GM23248 (cell line): ENCODE measurements at regions not wholly inside any gene's neighbourhood (a gene's known extent, or its start where the extent isn't known, plus 50 kb on each side); places are given as distances from the start of the nearest gene placed in this dataset.

Source experiments
- DNase-seq: peaks from one replicate; pipeline ENCODE4 v3.0.0-alpha.2; 2015
- H2AFZ ChIP-seq: fragments of 200-600 bp; sonication (generic); 2 replicates; pipeline ENCODE4 v1.6.1; 2016; ENCODE audit warnings: antibody characterized with exemption
- H3F3A ChIP-seq: fragments of 200-600 bp; sonication (generic); 2 replicates; pipeline ENCODE4 v1.6.1; 2016; ENCODE audit warnings: mild to moderate bottlenecking, antibody characterized with exemption, mixed run types; ENCODE audit not compliant: insufficient read depth
- H3K27ac ChIP-seq: fragments of 200-600 bp; sonication (generic); 2 replicates; pipeline ENCODE4 v1.5.1; 2016; ENCODE audit warnings: mild to moderate bottlenecking
- H3K27me3 ChIP-seq: fragments of 200-600 bp; sonication (generic); replicated peaks from 2 replicates; pipeline ENCODE4 v1.6.1; 2016; ENCODE audit warnings: mild to moderate bottlenecking; ENCODE audit not compliant: insufficient read depth
- H3K36me3 ChIP-seq: fragments of 200-600 bp; sonication (generic); 2 replicates; pipeline ENCODE4 v1.6.1; 2016; ENCODE audit warnings: low read depth, mild to moderate bottlenecking
- H3K4me1 ChIP-seq: fragments of 200-600 bp; sonication (generic); 2 replicates; pipeline ENCODE4 v1.6.1; 2016; ENCODE audit warnings: mild to moderate bottlenecking; ENCODE audit not compliant: insufficient read depth
- H3K4me2 ChIP-seq: fragments of 200-600 bp; sonication (generic); one replicate; pipeline ENCODE4 v1.6.1; 2016; ENCODE audit warnings: mild to moderate bottlenecking; ENCODE audit not compliant: unreplicated experiment
- H3K4me3 ChIP-seq: fragments of 200-600 bp; sonication (generic); 2 replicates; pipeline ENCODE4 v1.5.1; 2016; ENCODE audit warnings: mild to moderate bottlenecking
- H3K79me2 ChIP-seq: fragments of 200-600 bp; sonication (generic); 2 replicates; pipeline ENCODE4 v1.6.1; 2016; ENCODE audit warnings: mild to moderate bottlenecking; ENCODE audit not compliant: insufficient read depth
- H3K9ac ChIP-seq: fragments of 200-600 bp; sonication (generic); 2 replicates; pipeline ENCODE4 v1.6.1; 2016; ENCODE audit warnings: mild to moderate bottlenecking
- H3K9me2 ChIP-seq: fragments of 200-600 bp; sonication (generic); 2 replicates; pipeline ENCODE4 v1.6.1; 2016; ENCODE audit warnings: mixed run types, mild to moderate bottlenecking, moderate library complexity; ENCODE audit not compliant: insufficient read depth
- H3K9me3 ChIP-seq: fragments of 200-600 bp; sonication (generic); one replicate; pipeline ENCODE4 v1.6.1; 2017; ENCODE audit warnings: low read depth
- H4K20me1 ChIP-seq: fragments of 200-600 bp; sonication (generic); 2 replicates; pipeline ENCODE4 v1.6.0; 2016; ENCODE audit not compliant: insufficient read depth
- EZH2 ChIP-seq: fragments of 200-600 bp; sonication (generic); IDR thresholded peaks from 2 replicates; pipeline ENCODE4 v1.6.1; 2018; ENCODE audit warnings: antibody characterized with exemption, mild to moderate bottlenecking; ENCODE audit not compliant: insufficient read depth, poor library complexity, severe bottlenecking
- EZH2phosphoT487 ChIP-seq: fragments of 200-600 bp; sonication (generic); IDR thresholded peaks from 2 replicates; pipeline ENCODE4 v1.6.1; 2018; ENCODE audit warnings: antibody characterized with exemption, moderate library complexity, mild to moderate bottlenecking, low read depth; ENCODE audit not compliant: insufficient read depth
- WGBS, 2 experiments: methylation state at CpG; one replicate each; pipeline ENCODE4 v1.1.6; 2015 to 2017; ENCODE audit warnings: low lambda C conversion rate in 2 of 2, low coverage in 1 of 2; ENCODE audit errors: missing lambda C conversion rate in 2 of 2; 5-methylcytosine and 5-hydroxymethylcytosine counted together
- in situ Hi-C: fragments of 300-500 bp; cut with MboI; formaldehyde crosslinking; loops from 2 replicates; pipeline ENCODE4 v1.15.0; 2020

DNA sequence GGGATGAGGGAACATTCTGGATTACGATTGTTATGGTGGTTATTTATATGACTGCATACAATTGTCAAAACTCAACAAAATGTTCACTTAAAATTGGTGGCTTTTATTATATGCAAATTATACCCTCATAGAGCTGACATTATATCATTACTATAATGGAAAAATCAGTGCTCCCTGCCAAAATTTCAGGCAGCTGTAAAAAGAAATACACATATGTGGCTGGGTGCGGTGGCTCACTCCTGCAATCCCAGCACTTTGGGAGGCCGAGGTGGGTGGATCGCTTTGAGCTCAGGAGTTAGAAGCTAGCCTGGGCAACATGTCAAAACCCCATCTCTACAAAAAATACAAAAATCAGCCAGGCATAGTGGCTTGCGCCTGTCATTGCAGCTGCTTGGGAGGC is 75.8 kb upstream of the SULF2 start:
- Histone ChIP-seq H3K9me2 (no peaks in the 10 kb centered on the region), H3F3A (no peaks in the 10 kb centered on the region), H3K4me2 (no peak overlapping the region), H3K9me3 (no peaks in the 10 kb centered on the region), H3K4me3 (no peak overlapping the region), H4K20me1 (no peaks in the 10 kb centered on the region), H3K36me3 (no peaks in the 10 kb centered on the region), H3K79me2 (no peaks in the 10 kb centered on the region), H3K27ac (no peak overlapping the region), H3K4me1 (no peaks in the 10 kb centered on the region), H3K27me3 (peaks cover 21% of the 10 kb centered on the region), H3K9ac (no peak overlapping the region), H2AFZ (no peak overlapping the region)
- no peak for TF ChIP-seq EZH2phosphoT487
- no peak for TF ChIP-seq EZH2
- in situ Hi-C loops, result no loop called here
- DNase-seq, result no peak
- WGBS, 2 experiments, result 49 to 56% methylated on average over 5 of the region's 5 CpGs

DNA sequence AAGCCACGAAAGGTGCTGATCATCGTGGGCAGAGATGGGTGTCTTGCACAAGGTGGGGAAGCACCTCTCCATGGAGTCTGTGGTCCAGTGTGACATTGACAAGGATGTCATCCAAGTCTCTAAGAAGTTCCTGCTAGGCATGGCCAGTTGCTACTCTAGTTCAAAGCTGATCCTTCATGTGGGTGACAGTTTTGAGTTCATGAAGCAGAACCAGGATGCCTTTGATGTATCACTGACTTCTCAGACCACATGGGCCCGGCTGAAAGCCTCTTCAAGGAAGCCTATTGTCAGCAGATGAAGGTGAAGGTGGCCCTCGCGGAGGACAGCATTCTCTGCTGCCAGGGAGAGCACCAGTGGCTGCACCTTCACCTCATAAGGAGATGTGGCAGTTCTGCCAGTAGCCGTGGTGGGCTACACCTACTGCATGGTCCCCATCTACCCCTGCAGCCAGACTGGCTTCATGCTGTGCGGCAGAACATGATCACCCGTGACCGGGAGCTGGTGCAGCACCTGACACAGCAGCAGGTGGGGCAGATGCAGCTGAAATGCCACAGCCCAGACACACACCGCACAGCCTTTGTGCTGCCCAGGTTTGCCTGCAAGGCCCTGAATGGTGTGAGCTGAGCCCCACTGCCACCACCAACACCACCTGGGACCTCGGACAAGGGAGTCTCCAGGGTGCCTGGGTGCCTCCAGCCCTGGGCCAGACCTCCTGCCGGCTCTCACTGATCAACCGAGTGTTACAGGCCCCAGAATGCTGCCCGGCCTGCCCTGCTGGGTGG is 75.0 kb upstream of the SULF2 start:
- in situ Hi-C loops, result no loop called here

DNA sequence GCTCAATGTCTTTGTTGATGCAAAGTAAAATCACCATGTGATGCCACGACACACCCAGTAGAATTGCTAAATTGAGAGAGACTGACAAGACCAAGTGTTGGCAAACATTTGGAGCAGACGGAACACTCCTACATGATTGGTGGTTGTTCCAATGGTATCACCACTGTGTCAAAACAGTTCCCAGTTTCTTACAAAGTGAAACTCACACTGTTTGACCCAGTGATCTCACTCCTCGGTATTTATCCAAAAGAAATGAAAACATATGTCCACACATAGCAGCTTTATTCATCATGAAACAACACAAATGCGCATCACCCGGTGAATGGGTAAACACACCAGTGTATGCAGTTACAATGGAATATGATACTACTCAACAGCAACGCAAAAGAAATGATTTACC is 74.0 kb upstream of the SULF2 start:
- 64 to 82% methylated on average over 6 of the region's 6 CpGs for WGBS, 2 experiments
- Histone ChIP-seq H3K36me3 (no peaks in the 10 kb centered on the region), H3K4me2 (no peak overlapping the region), H2AFZ (no peak overlapping the region), H3K9ac (no peak overlapping the region), H3K27me3 (peaks cover 11% of the 10 kb centered on the region; the same call in 1 of the 2 replicates), H3K27ac (no peak overlapping the region), H3K4me1 (no peaks in the 10 kb centered on the region), H4K20me1 (no peaks in the 10 kb centered on the region), H3K9me3 (no peaks in the 10 kb centered on the region), H3F3A (no peaks in the 10 kb centered on the region), H3K79me2 (no peaks in the 10 kb centered on the region), H3K9me2 (no peaks in the 10 kb centered on the region), H3K4me3 (no peak overlapping the region)
- DNase-seq, result peak; percentile 12
- in situ Hi-C loops, result no loop called here
- TF ChIP-seq EZH2, result no peak
- TF ChIP-seq EZH2phosphoT487, result no peak

More for the DNA sequence above, 75.0 kb upstream of the SULF2 start:
- Histone ChIP-seq H3K9ac (no peak overlapping the region), H3K27ac (no peak overlapping the region), H3K9me2 (no peaks in the 10 kb centered on the region), H3F3A (no peaks in the 10 kb centered on the region), H3K4me2 (no peak overlapping the region), H3K4me1 (no peaks in the 10 kb centered on the region), H3K4me3 (no peak overlapping the region), H3K79me2 (no peaks in the 10 kb centered on the region), H3K27me3 (peaks cover 19% of the 10 kb centered on the region), H3K9me3 (no peaks in the 10 kb centered on the region), H2AFZ (no peak overlapping the region), H4K20me1 (no peaks in the 10 kb centered on the region), H3K36me3 (no peaks in the 10 kb centered on the region)
- TF ChIP-seq EZH2 (no peak), EZH2phosphoT487 (no peak)
- DNase-seq, result no peak
- WGBS, 2 experiments, result 78 to 83% methylated on average over 13 to 14 of the region's 14 CpGs

DNA sequence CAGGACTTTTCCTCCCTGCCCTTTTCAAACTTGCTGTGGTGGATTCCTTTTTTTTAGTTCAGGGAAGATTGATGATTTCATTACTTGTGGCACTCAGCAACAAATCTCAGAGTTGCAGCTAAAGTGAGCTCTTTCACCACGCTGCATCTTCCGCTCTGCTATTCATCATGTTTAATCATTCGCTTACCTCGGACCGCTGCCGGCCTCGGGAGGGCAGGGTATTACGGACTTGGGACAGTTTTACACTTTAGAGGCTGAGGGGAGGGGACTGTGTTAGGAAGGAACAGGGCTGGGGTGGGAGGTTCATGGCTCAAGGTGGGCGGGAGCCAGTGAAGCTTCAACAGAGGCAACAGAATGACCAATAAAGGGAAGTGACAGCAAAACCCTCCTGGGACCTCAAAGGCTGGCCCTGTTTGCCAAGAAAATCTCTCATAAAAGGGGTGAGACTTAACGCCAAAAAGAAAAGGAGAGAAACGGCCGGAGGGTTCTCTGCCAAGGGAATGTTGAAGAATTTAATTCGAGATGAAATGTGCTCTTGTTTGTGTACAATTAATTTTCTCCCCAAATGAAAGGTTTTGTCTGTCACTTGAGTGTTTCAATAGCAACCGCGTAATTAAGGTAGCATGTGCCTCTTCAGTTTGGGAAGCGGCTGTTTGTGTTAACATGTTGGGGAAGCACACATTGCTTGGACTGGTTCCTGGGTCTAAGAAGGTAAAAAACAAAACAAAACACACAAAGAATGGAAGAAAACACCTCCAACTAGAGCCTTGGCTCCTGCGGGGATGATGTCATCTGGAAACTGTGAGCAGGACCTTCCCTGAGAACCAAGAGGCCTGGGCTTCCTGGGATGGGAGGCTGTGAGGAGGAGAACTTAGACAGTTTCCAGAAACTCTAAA is 72.5 kb upstream of the SULF2 start:
- H2AFZ ChIP-seq, result no peak overlapping the region

More for the DNA sequence above, 72.5 kb upstream of the SULF2 start:
- TF ChIP-seq EZH2phosphoT487 (no peak), EZH2 (no peak)
- Histone ChIP-seq H3K79me2 (no peaks in the 10 kb centered on the region), H3F3A (no peaks in the 10 kb centered on the region), H3K9me3 (no peaks in the 10 kb centered on the region), H3K27ac (no peak overlapping the region), H3K9ac (no peak overlapping the region), H3K9me2 (no peaks in the 10 kb centered on the region), H3K4me2 (no peak overlapping the region), H3K4me1 (no peaks in the 10 kb centered on the region), H3K4me3 (no peak overlapping the region), H3K36me3 (no peaks in the 10 kb centered on the region), H4K20me1 (no peaks in the 10 kb centered on the region), H3K27me3 (0 out of 2 replicates have a peak, but pooled peaks cover 3% of the 10 kb centered on the region)
- in situ Hi-C loops, result no loop called here
- WGBS, 2 experiments, result 5 to 6% methylated on average over 17 of the region's 17 CpGs
- DNase-seq, result peak; percentile 50
